Natural killer cell (primary cell): ENCODE measurements at regions not wholly inside any gene's neighbourhood (a gene's known extent, or its start where the extent isn't known, plus 50 kb on each side); places are given as distances from the start of the nearest gene placed in this dataset.

Experiments
- ATAC-seq, 3 donors: fragments of 150-1000 bp in 2 of 3; fragments of 200-7000 bp in 1 of 3; cut with Tn5 transposase; 1 replicate in 1 of 3; 2 replicates in 2 of 3; pipeline ENCODE4 v1.10.0; 2021; ENCODE audit warnings: mild to moderate bottlenecking in 2 of 3, moderate library complexity in 2 of 3
- DNase-seq, 2 donors: peaks; one replicate each; pipeline versions ENCODE4 v3.0.0 to v3.0.0-alpha.2; 2013 to 2021; ENCODE audit warnings: mixed read lengths in 1 of 2
- H3K27ac ChIP-seq: one replicate; pipeline ENCODE4 v1.5.1; 2013; ENCODE audit warnings: mild to moderate bottlenecking, low read length
- H3K27me3 ChIP-seq: one replicate; pipeline ENCODE4 v1.6.1; 2013; ENCODE audit warnings: low read length; ENCODE audit not compliant: control insufficient read depth, insufficient read depth
- H3K36me3 ChIP-seq: one replicate; pipeline ENCODE4 v1.6.1; 2013; ENCODE audit warnings: low read length; ENCODE audit not compliant: control insufficient read depth, insufficient read depth
- H3K4me1 ChIP-seq: one replicate; pipeline ENCODE4 v1.6.1; 2013; ENCODE audit warnings: low read length; ENCODE audit not compliant: control insufficient read depth, insufficient read depth
- H3K4me3 ChIP-seq: one replicate; pipeline ENCODE4 v1.5.1; 2013; ENCODE audit warnings: low read length
- H3K9me3 ChIP-seq: one replicate; pipeline ENCODE4 v1.6.1; 2013; ENCODE audit warnings: low read length; ENCODE audit not compliant: control insufficient read depth, insufficient read depth
- H3K27ac Mint-ChIP-seq, 2 donors: one replicate each; pipeline ENCODE4 v1.8.0; 2022; ENCODE audit warnings: mild to moderate bottlenecking in 2 of 2, mixed read lengths in 2 of 2, moderate library complexity in 1 of 2
- H3K27me3 Mint-ChIP-seq, 2 donors: one replicate each; pipeline ENCODE4 v1.8.0; 2022; ENCODE audit warnings: low read depth in 2 of 2, mixed read lengths in 2 of 2
- H3K36me3 Mint-ChIP-seq: one replicate; pipeline ENCODE4 v1.8.0; 2022; ENCODE audit warnings: mixed read lengths
- H3K4me1 Mint-ChIP-seq, 2 donors: one replicate each; pipeline ENCODE4 v1.8.0; 2022; ENCODE audit warnings: mixed read lengths in 2 of 2
- H3K4me3 Mint-ChIP-seq: one replicate; pipeline ENCODE4 v1.8.0; 2022; ENCODE audit warnings: mild to moderate bottlenecking, moderate library complexity, mixed read lengths
- H3K9me3 Mint-ChIP-seq, 2 donors: one replicate each; pipeline ENCODE4 v1.8.0; 2022; ENCODE audit warnings: mixed read lengths in 2 of 2
- WGBS: methylation state at CpG from one replicate; pipeline ENCODE4 v1.1.7; 2013; ENCODE audit warnings: missing lambda C conversion rate; ENCODE audit not compliant: insufficient coverage; 5-methylcytosine and 5-hydroxymethylcytosine counted together
- intact Hi-C: fragments of 100-400 bp; cut with micrococcal nuclease; formaldehyde crosslinking; loops from one replicate; pipeline ENCODE4 v1.14.2; 2022
- TF ChIP-seq, protein P1 (sequence below): fragments of 200-600 bp; IDR thresholded peaks from one replicate; pipeline ENCODE4 v1.8.0; 2022; ENCODE audit warnings: antibody characterized with exemption

DNA sequence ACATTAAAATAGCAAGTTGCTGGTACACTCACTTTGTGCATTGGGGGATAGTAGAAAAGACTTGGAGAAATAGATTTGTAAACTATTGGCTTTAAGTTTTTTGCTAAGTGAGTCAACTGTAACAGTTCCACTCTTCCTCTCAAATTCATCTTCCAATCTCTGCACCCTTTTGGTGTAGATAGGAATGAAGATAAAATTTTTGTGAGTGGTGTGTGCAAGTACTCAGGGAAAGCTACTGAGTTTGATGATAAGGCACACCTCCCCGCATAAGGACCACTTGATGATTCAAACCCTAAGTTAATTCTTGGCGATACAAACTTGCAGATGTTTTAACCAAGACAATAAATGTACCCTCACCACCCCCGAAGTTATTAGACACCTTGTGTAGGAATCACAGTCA, 168.3 kb upstream of the SLITRK1 start:
- Mint-ChIP-seq H3K36me3 (no peaks in the 10 kb centered on the region), H3K27ac (no peak overlapping the region), H3K27me3 (peaks cover 0 to 4% of the 10 kb centered on the region in 2 donors), H3K4me3 (no peak overlapping the region), H3K4me1 (no peaks in the 10 kb centered on the region), H3K9me3 (peaks cover 0 to 2% of the 10 kb centered on the region in 2 donors)
- no peaks in the 10 kb centered on the region for H3K36me3 ChIP-seq
- no peak overlapping the region for H3K4me3 ChIP-seq
- H3K27ac ChIP-seq = no peak overlapping the region
- WGBS = 100% methylated on average over 2 of the region's 3 CpGs
- no peaks in the 10 kb centered on the region for H3K27me3 ChIP-seq
- DNase-seq = no peak
- no peaks in the 10 kb centered on the region for H3K4me1 ChIP-seq
- ATAC-seq = no peak
- intact Hi-C loops = no loop called here
- TF ChIP-seq, protein P1, sequence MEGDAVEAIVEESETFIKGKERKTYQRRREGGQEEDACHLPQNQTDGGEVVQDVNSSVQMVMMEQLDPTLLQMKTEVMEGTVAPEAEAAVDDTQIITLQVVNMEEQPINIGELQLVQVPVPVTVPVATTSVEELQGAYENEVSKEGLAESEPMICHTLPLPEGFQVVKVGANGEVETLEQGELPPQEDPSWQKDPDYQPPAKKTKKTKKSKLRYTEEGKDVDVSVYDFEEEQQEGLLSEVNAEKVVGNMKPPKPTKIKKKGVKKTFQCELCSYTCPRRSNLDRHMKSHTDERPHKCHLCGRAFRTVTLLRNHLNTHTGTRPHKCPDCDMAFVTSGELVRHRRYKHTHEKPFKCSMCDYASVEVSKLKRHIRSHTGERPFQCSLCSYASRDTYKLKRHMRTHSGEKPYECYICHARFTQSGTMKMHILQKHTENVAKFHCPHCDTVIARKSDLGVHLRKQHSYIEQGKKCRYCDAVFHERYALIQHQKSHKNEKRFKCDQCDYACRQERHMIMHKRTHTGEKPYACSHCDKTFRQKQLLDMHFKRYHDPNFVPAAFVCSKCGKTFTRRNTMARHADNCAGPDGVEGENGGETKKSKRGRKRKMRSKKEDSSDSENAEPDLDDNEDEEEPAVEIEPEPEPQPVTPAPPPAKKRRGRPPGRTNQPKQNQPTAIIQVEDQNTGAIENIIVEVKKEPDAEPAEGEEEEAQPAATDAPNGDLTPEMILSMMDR = no peak
- no peaks in the 10 kb centered on the region for H3K9me3 ChIP-seq

DNA sequence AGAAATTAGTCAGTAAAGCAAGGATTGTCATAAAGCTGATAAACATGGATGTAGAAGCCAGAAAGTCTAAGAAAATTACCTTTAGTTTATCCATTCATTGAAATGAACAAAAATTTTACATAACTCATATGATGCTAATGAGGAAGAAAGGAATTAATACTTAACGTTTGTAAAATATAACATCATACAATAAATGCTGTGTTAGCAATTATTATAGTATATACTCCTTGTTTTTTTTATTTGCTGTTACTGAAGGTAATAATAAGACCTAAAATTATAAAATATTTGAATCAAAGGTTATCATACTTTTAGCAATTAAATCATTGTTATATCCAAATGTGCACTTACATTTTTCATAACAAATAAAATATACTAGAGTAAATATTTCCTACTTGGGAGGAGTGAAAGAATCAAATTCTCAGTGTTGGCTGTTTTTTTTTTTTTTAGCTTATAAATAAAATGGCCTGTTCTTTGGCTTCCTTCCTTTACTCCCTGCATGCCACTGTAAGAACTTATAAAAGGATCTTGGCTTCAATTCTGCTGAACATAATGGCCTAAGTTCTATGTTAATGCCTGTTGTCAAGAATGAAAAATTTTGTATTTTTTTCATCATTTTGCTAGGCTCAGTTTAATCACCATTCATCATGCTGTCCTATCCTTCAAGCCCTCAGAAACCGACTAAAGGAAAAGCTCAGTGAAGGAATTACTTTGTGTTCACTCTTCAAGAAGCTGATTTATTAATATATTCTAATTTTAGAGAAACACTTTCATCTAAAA, 167.4 kb upstream of the SLITRK1 start:
- TF ChIP-seq, protein P1 = no peak
- H3K4me1 Mint-ChIP-seq = no peaks in the 10 kb centered on the region
- no peak overlapping the region for H3K27ac Mint-ChIP-seq
- WGBS = no CpG with 5 or more reads among the region's 2 CpGs
- Histone ChIP-seq H3K4me1 (no peaks in the 10 kb centered on the region), H3K27me3 (no peaks in the 10 kb centered on the region), H3K27ac (no peak overlapping the region), H3K4me3 (no peak overlapping the region), H3K36me3 (no peaks in the 10 kb centered on the region), H3K9me3 (no peaks in the 10 kb centered on the region)
- intact Hi-C loops = no loop called here
- DNase-seq = no peak
- H3K27me3 Mint-ChIP-seq = peaks cover 0 to 4% of the 10 kb centered on the region in 2 donors
- no peak for ATAC-seq
- no peak overlapping the region for H3K4me3 Mint-ChIP-seq
- no peaks in the 10 kb centered on the region for H3K36me3 Mint-ChIP-seq
- H3K9me3 Mint-ChIP-seq = peaks cover 0 to 2% of the 10 kb centered on the region in 2 donors

DNA sequence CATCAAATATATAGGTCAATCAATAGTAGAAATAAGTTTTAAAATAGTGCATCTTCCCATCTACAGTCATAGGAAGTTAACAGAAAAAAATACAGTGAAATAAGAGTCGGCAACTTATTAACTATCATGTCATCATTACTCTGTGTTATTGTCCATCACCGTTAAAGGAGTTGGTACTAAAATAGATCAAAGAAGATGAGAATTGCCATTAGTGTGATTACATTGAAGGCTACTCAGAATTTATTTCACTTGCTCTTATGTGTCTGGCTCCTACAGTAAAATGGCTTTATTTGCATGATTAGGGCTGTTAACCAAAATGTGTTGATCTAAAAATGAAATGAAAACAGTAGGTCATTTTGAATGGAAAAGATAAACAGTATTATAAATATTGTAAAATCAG, 162.5 kb upstream of the SLITRK1 start:
- H3K27ac ChIP-seq = no peak overlapping the region
- no peak overlapping the region for H3K4me3 Mint-ChIP-seq
- H3K36me3 ChIP-seq = no peaks in the 10 kb centered on the region
- no CpG with 5 or more reads among the region's 2 CpGs for WGBS
- no peak overlapping the region for H3K27ac Mint-ChIP-seq
- no peaks in the 10 kb centered on the region for H3K27me3 ChIP-seq
- intact Hi-C loops = no loop called here
- DNase-seq (no peak), ATAC-seq (no peak)
- H3K4me1 ChIP-seq = no peaks in the 10 kb centered on the region
- H3K9me3 Mint-ChIP-seq = peaks cover 0 to 2% of the 10 kb centered on the region in 2 donors
- H3K4me1 Mint-ChIP-seq = no peaks in the 10 kb centered on the region
- H3K9me3 ChIP-seq = no peaks in the 10 kb centered on the region
- H3K36me3 Mint-ChIP-seq = no peaks in the 10 kb centered on the region
- TF ChIP-seq, protein P1 = no peak
- no peak overlapping the region for H3K4me3 ChIP-seq
- peaks cover 0 to 2% of the 10 kb centered on the region in 2 donors for H3K27me3 Mint-ChIP-seq

DNA sequence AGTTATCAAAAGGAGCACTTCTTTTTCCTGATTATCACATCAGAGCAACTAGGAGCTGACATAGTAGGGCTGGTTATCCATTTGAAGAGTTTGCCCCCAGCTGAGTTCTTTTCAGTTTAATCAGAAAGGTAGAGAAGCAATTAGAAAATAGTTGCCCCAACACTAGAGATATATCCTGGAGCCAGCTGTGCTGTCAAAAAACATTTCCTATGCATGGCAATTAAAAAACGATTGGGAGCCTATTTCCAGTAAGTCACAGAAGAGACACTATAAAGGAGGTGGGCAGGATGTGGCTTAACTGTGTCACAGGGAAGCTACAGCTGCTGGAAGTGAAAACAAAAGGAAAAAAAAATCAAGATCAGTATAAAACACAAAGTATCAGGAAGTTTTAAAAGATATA, 155.7 kb upstream of the SLITRK1 start:
- Histone ChIP-seq H3K4me3 (no peak overlapping the region), H3K36me3 (no peaks in the 10 kb centered on the region), H3K27ac (no peak overlapping the region), H3K9me3 (no peaks in the 10 kb centered on the region), H3K4me1 (no peaks in the 10 kb centered on the region), H3K27me3 (no peaks in the 10 kb centered on the region)
- H3K27ac Mint-ChIP-seq = no peak overlapping the region
- H3K9me3 Mint-ChIP-seq = no peaks in the 10 kb centered on the region
- H3K4me1 Mint-ChIP-seq = peaks cover 11 to 12% of the 10 kb centered on the region in 2 donors
- WGBS = 0% methylated on average over 1 of the region's 1 CpG
- ATAC-seq (no peak), DNase-seq (no peak)
- no peak overlapping the region for H3K4me3 Mint-ChIP-seq
- no peaks in the 10 kb centered on the region for H3K27me3 Mint-ChIP-seq
- intact Hi-C loops = no loop called here
- H3K36me3 Mint-ChIP-seq = no peaks in the 10 kb centered on the region
- TF ChIP-seq, protein P1 = no peak
